Ishikawa (cell line): ENCODE measurements at regions not wholly inside any gene's neighbourhood (a gene's known extent, or its start where the extent isn't known, plus 50 kb on each side); places are given as distances from the start of the nearest gene placed in this dataset.

ENCODE experiments used
- EGR1 ChIP-seq: IDR thresholded peaks from 2 replicates; pipeline ENCODE4 v1.6.1; 2012
- EP300 ChIP-seq: IDR thresholded peaks from 2 replicates; pipeline ENCODE4 v1.6.1; 2012; ENCODE audit warnings: borderline replicate concordance
- NFIC ChIP-seq: IDR thresholded peaks from 2 replicates; pipeline ENCODE4 v1.6.1; 2012
- RAD21 ChIP-seq: IDR thresholded peaks from 2 replicates; pipeline ENCODE4 v1.6.1; 2012; ENCODE audit warnings: low read depth
- TAF1 ChIP-seq: IDR thresholded peaks from 2 replicates; pipeline ENCODE4 v1.6.1; 2012; ENCODE audit warnings: low read depth, mild to moderate bottlenecking
- TEAD4 ChIP-seq: IDR thresholded peaks from 2 replicates; pipeline ENCODE4 v1.6.1; 2012
- YY1 ChIP-seq: IDR thresholded peaks from 2 replicates; pipeline ENCODE4 v1.6.1; 2012; ENCODE audit warnings: low read depth
- TF ChIP-seq, protein P1 (sequence below): IDR thresholded peaks from 2 replicates; pipeline ENCODE4 v1.6.1; 2012
- TF ChIP-seq, protein P2 (sequence below): IDR thresholded peaks from 2 replicates; pipeline ENCODE4 v1.6.1; 2012; ENCODE audit warnings: low read depth, mild to moderate bottlenecking
- TF ChIP-seq, protein P3 (sequence below): IDR thresholded peaks from 2 replicates; pipeline ENCODE4 v1.6.1; 2012

DNA sequence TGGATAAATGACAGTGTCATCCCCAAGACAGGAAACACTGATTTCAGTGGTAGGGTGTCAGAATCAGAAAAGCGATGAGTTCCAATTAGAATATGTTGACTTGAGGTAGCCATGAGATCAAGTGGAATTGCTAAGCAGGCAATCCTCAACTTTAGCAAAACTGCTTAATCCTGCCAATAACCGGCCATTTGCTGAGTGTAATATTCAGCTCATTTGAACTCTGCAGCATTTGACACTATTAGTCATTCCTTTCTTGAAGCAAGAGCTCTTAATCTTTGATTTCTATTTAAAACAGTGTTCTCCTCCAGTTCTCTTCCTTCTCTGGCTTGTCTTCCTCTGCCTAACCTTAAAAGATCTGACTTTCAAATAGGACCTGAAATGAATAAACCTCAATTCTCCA is 68.7 kb upstream of the DCLK2 start:
- TF ChIP-seq TAF1 (no peak), TEAD4 (no peak), RAD21 (no peak), EP300 (no peak), YY1 (no peak), NFIC (no peak), EGR1 (no peak)
- TF ChIP-seq, protein P1, sequence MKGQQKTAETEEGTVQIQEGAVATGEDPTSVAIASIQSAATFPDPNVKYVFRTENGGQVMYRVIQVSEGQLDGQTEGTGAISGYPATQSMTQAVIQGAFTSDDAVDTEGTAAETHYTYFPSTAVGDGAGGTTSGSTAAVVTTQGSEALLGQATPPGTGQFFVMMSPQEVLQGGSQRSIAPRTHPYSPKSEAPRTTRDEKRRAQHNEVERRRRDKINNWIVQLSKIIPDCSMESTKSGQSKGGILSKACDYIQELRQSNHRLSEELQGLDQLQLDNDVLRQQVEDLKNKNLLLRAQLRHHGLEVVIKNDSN = no peak
- TF ChIP-seq, protein P2, sequence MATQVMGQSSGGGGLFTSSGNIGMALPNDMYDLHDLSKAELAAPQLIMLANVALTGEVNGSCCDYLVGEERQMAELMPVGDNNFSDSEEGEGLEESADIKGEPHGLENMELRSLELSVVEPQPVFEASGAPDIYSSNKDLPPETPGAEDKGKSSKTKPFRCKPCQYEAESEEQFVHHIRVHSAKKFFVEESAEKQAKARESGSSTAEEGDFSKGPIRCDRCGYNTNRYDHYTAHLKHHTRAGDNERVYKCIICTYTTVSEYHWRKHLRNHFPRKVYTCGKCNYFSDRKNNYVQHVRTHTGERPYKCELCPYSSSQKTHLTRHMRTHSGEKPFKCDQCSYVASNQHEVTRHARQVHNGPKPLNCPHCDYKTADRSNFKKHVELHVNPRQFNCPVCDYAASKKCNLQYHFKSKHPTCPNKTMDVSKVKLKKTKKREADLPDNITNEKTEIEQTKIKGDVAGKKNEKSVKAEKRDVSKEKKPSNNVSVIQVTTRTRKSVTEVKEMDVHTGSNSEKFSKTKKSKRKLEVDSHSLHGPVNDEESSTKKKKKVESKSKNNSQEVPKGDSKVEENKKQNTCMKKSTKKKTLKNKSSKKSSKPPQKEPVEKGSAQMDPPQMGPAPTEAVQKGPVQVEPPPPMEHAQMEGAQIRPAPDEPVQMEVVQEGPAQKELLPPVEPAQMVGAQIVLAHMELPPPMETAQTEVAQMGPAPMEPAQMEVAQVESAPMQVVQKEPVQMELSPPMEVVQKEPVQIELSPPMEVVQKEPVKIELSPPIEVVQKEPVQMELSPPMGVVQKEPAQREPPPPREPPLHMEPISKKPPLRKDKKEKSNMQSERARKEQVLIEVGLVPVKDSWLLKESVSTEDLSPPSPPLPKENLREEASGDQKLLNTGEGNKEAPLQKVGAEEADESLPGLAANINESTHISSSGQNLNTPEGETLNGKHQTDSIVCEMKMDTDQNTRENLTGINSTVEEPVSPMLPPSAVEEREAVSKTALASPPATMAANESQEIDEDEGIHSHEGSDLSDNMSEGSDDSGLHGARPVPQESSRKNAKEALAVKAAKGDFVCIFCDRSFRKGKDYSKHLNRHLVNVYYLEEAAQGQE = no peak
- TF ChIP-seq, protein P3, sequence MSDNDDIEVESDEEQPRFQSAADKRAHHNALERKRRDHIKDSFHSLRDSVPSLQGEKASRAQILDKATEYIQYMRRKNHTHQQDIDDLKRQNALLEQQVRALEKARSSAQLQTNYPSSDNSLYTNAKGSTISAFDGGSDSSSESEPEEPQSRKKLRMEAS = no peak
